Liver (tissue), 8 donors: ENCODE measurements at regions not wholly inside any gene's neighbourhood (a gene's known extent, or its start where the extent isn't known, plus 50 kb on each side); places are given as distances from the start of the nearest gene placed in this dataset.

Experiments
- DNase-seq: peaks from one replicate; pipeline ENCODE4 v3.0.0-alpha.2; 2017; ENCODE audit warnings: low spot score
- H3K27ac ChIP-seq, 2 donors: one replicate each; pipeline ENCODE4 v1.7.0; 2013; ENCODE audit warnings: inconsistent platforms in 2 of 2, low read length in 2 of 2, control low read depth in 1 of 2, low read depth in 1 of 2, mild to moderate bottlenecking in 1 of 2
- H3K27me3 ChIP-seq, 4 donors: one replicate each; pipeline versions ENCODE4 v1.6.1 to v1.7.0; 2013; ENCODE audit warnings: low read length in 3 of 4, inconsistent platforms in 1 of 4, mild to moderate bottlenecking in 1 of 4, moderate library complexity in 1 of 4; ENCODE audit not compliant: control insufficient read depth in 4 of 4, insufficient read depth in 4 of 4
- H3K36me3 ChIP-seq, 4 donors: one replicate each; pipeline versions ENCODE4 v1.6.1 to v1.7.0; 2013; ENCODE audit warnings: low read length in 3 of 4, mild to moderate bottlenecking in 3 of 4, low read depth in 1 of 4, moderate library complexity in 1 of 4; ENCODE audit not compliant: control insufficient read depth in 4 of 4, insufficient read depth in 3 of 4
- H3K4me1 ChIP-seq, 4 donors: one replicate each; pipeline versions ENCODE4 v1.6.1 to v1.7.0; 2013; ENCODE audit warnings: low read length in 3 of 4, mild to moderate bottlenecking in 3 of 4, moderate library complexity in 1 of 4; ENCODE audit not compliant: control insufficient read depth in 4 of 4, insufficient read depth in 4 of 4
- H3K4me3 ChIP-seq, 3 donors: one replicate each; pipeline versions ENCODE4 v1.6.1 to v1.7.0; 2013; ENCODE audit warnings: low read length in 3 of 3, control low read depth in 1 of 3, low read depth in 1 of 3, mild to moderate bottlenecking in 1 of 3
- H3K9ac ChIP-seq, 2 donors: one replicate each; pipeline ENCODE4 v1.7.0; 2013; ENCODE audit warnings: low read length in 2 of 2, mild to moderate bottlenecking in 2 of 2, moderate library complexity in 2 of 2, control low read depth in 1 of 2, low read depth in 1 of 2
- H3K9me3 ChIP-seq, 4 donors: one replicate each; pipeline versions ENCODE4 v1.6.1 to v1.7.0; 2013; ENCODE audit warnings: low read length in 3 of 4; ENCODE audit not compliant: control insufficient read depth in 4 of 4
- ATF3 ChIP-seq: IDR thresholded peaks from 2 replicates; pipeline ENCODE4 v1.6.1; 2016; ENCODE audit warnings: antibody characterized with exemption
- CTCF ChIP-seq: fragments of 150-350 bp; IDR thresholded peaks from 2 replicates; pipeline ENCODE4 v1.5.1; 2017; ENCODE audit warnings: improper control_type of control experiment, low read depth, low read length; ENCODE audit not compliant: missing input control
- EGR1 ChIP-seq, 2 donors: IDR thresholded peaks; 2 replicates each; pipeline ENCODE4 v1.6.1; 2016 to 2018; ENCODE audit warnings: antibody characterized with exemption in 2 of 2, low read depth in 2 of 2
- FOXA1 ChIP-seq: IDR thresholded peaks from 2 replicates; pipeline ENCODE4 v1.6.1; 2016; ENCODE audit warnings: antibody characterized with exemption
- FOXA2 ChIP-seq: IDR thresholded peaks from 2 replicates; pipeline ENCODE4 v1.6.1; 2016; ENCODE audit warnings: antibody characterized with exemption
- GABPA ChIP-seq, 2 donors: IDR thresholded peaks in 1 of 2; conservative IDR thresholded peaks in 1 of 2; 2 replicates each; pipeline ENCODE4 v1.6.1; 2016; ENCODE audit warnings: antibody characterized with exemption in 2 of 2, mild to moderate bottlenecking in 1 of 2, moderate library complexity in 1 of 2
- HNF4A ChIP-seq, 2 donors: conservative IDR thresholded peaks; 2 replicates each; pipeline ENCODE4 v1.6.1; 2016; ENCODE audit warnings: antibody characterized with exemption in 2 of 2, mild to moderate bottlenecking in 2 of 2
- HNF4G ChIP-seq: IDR thresholded peaks from 2 replicates; pipeline ENCODE4 v1.6.1; 2016; ENCODE audit warnings: antibody characterized with exemption
- JUND ChIP-seq, 2 donors: IDR thresholded peaks; 2 replicates each; pipeline ENCODE4 v1.6.1; 2016; ENCODE audit warnings: antibody characterized with exemption in 2 of 2
- NR2F2 ChIP-seq: IDR thresholded peaks from 2 replicates; pipeline ENCODE4 v1.6.1; 2016; ENCODE audit warnings: antibody characterized with exemption
- RAD21 ChIP-seq, 2 donors: IDR thresholded peaks; 2 replicates each; pipeline ENCODE4 v1.6.1; 2016; ENCODE audit warnings: antibody characterized with exemption in 2 of 2, mild to moderate bottlenecking in 2 of 2
- REST ChIP-seq: IDR thresholded peaks from 2 replicates; pipeline ENCODE4 v1.6.1; 2016; ENCODE audit warnings: antibody characterized with exemption, mild to moderate bottlenecking
- RXRA ChIP-seq, 2 donors: IDR thresholded peaks; 2 replicates each; pipeline ENCODE4 v1.6.1; 2017 to 2018; ENCODE audit warnings: antibody characterized with exemption in 2 of 2, mild to moderate bottlenecking in 1 of 2
- SP1 ChIP-seq: IDR thresholded peaks from 2 replicates; pipeline ENCODE4 v1.6.1; 2018; ENCODE audit warnings: antibody characterized with exemption, mild to moderate bottlenecking
- TAF1 ChIP-seq: conservative IDR thresholded peaks from 2 replicates; pipeline ENCODE4 v1.6.1; 2016; ENCODE audit warnings: antibody characterized with exemption, mild to moderate bottlenecking
- WGBS: extraction: QIAGEN DNeasy Blood & Tissue Kit; methylation state at CpG from one replicate; pipeline ENCODE4 v1.1.7; 2013; 5-methylcytosine and 5-hydroxymethylcytosine counted together
- donor health status: healthy.
- donor health status: healthy.
- donor health status: healthy.
- donor health status: healthy.
- donor health status: healthy.

- H3K9me3 ChIP-seq = no peaks in the 10 kb centered on the region
- TF ChIP-seq CTCF (no peak), NR2F2 (no peak), HNF4G (no peak)
- H3K27me3 ChIP-seq = peaks cover 0 to 7% (median 0%) of the 10 kb centered on the region in 4 donors
- no peak overlapping the region for H3K27ac ChIP-seq
- no peak overlapping the region for H3K4me3 ChIP-seq
- H3K9ac ChIP-seq = no peak overlapping the region
- peaks cover 0 to 4% (median 1%) of the 10 kb centered on the region in 4 donors for H3K4me1 ChIP-seq
- DNase-seq = no peak
- WGBS = 82% methylated on average over 8 of the region's 8 CpGs
- H3K36me3 ChIP-seq = no peaks in the 10 kb centered on the region
Measured at GRCh38 chr6:132933090-132933489, 118.7 kb downstream of the RPS12 start.

- no peak for TF ChIP-seq RXRA (IDR thresholded peaks at IDR 0.05)
- TF ChIP-seq GABPA (IDR thresholded peaks at IDR 0.05 in 1 of 2, conservative IDR thresholded peaks at IDR 0.05 in 1 of 2) = no peak
- no peak for TF ChIP-seq TAF1
- TF ChIP-seq HNF4A (conservative IDR thresholded peaks at IDR 0.05) = no peak
- no peak for TF ChIP-seq EGR1 (IDR thresholded peaks at IDR 0.05; ENCODE audit: low read depth in 2 of 2)
- TF ChIP-seq RAD21 (IDR thresholded peaks at IDR 0.05) = no peak
- no peak for TF ChIP-seq HNF4G
- no peak for TF ChIP-seq FOXA2
- TF ChIP-seq JUND (IDR thresholded peaks at IDR 0.05) = no peak
- TF ChIP-seq NR2F2 = no peak
- no peak for TF ChIP-seq SP1
- no peak for TF ChIP-seq ATF3
- Histone ChIP-seq H3K9me3 (no peaks in the 10 kb centered on the region), H3K4me3 (no peak overlapping the region), H3K27me3 (peaks cover 0 to 5% (median 0%) of the 10 kb centered on the region in 4 donors), H3K9ac (no peak overlapping the region), H3K27ac (no peak overlapping the region), H3K36me3 (no peaks in the 10 kb centered on the region), H3K4me1 (peaks cover 0 to 4% (median 1%) of the 10 kb centered on the region in 4 donors)
- no peak for DNase-seq
- 65% methylated on average over 4 of the region's 4 CpGs for WGBS
Measured at GRCh38 chr6:132934496-132934895, 120.1 kb downstream of the RPS12 start.

GRCh38 chr6:132936646-132937045 is 122.3 kb downstream of the RPS12 start:
- Histone ChIP-seq H3K27ac (no peak overlapping the region), H3K4me1 (peaks cover 0 to 2% (median under 1%) of the 10 kb centered on the region in 4 donors), H3K9me3 (no peaks in the 10 kb centered on the region), H3K9ac (no peak overlapping the region), H3K4me3 (no peak overlapping the region), H3K27me3 (no peaks in the 10 kb centered on the region), H3K36me3 (no peaks in the 10 kb centered on the region)
- DNase-seq = no peak
- 57% methylated on average over 2 of the region's 2 CpGs for WGBS
- TF ChIP-seq FOXA1 (no peak), HNF4G (no peak), FOXA2 (no peak), EGR1 (IDR thresholded peaks at IDR 0.05; ENCODE audit: low read depth in 2 of 2) (no peak), REST (no peak), CTCF (no peak)
